ENCODE measurements at regions not wholly inside any gene's neighbourhood (a gene's known extent, or its start where the extent isn't known, plus 50 kb on each side); places are given as distances from the start of the nearest gene placed in this dataset.

- DNase-seq (ENCODE audit: low spot score): no peak
Observed at GRCh38 chr4:45358573-45359506, 632.5 kb upstream of the GNPDA2 start.

GRCh38 chr4:45353161-45353560 lies 626.8 kb upstream of the GNPDA2 start:
- no peak for DNase-seq (ENCODE audit: low spot score)

DNA sequence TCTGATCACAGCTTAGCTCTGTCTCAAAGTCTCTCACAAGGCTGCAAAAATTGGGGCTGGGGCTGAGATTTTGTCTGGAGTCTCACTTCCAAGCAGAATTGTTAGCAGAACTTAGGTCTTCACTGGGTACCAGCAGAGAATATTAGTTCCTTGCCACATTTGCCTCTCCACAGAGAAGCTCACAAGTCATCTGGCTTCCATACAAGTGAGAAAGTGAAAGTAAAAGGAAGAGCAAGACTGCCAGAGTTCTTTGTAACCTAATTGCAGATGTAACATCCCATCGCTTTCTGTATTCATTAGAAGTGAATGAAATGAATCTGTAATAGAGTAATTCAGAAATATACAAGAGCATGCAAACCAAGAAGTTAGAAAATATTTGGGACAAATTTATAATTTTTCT lies 624.1 kb upstream of the GNPDA2 start:
- peak; percentile 52 for DNase-seq (ENCODE audit: low spot score)

GRCh38 chr4:45349859-45350258 lies 623.5 kb upstream of the GNPDA2 start:
- no peak for DNase-seq (ENCODE audit: low spot score)

DNA sequence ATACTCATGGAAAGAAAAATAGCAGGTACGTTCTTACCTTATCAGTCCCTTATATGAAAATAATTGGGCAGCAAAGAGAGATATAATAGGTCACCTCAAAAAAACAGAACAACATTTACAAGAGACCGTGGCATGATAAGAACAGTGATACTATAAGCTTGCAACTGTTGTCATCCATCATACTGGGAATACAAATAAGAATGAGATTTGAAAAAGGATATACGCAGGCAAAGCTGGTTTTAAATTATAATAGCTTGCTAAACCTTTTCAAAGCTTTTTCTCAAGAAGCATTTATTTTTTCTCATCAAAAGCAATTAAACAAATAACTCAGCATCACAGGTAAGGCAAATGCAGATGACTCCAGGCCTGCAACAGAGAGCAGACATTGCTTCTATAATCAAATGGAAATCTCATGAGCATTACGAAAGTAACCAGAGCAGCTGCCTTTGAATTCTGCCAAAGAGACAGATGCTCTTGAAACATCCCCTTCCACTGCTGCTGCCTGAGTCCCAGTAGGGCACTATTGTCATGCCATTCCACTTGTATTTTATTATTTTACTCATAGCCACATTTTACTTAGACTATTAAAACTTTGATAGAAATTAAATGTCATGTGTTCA lies 620.6 kb upstream of the GNPDA2 start:
- DNase-seq (ENCODE audit: low spot score): no peak

- no peak for DNase-seq (ENCODE audit: low spot score)
Observed at GRCh38 chr4:45345558-45345957, 619.2 kb upstream of the GNPDA2 start.

GRCh38 chr4:45331802-45332201 lies 605.4 kb upstream of the GNPDA2 start:
- no peak for DNase-seq (ENCODE audit: low spot score)

GRCh38 chr4:45327544-45327943 lies 601.2 kb upstream of the GNPDA2 start:
- DNase-seq (ENCODE audit: low spot score): no peak

DNA sequence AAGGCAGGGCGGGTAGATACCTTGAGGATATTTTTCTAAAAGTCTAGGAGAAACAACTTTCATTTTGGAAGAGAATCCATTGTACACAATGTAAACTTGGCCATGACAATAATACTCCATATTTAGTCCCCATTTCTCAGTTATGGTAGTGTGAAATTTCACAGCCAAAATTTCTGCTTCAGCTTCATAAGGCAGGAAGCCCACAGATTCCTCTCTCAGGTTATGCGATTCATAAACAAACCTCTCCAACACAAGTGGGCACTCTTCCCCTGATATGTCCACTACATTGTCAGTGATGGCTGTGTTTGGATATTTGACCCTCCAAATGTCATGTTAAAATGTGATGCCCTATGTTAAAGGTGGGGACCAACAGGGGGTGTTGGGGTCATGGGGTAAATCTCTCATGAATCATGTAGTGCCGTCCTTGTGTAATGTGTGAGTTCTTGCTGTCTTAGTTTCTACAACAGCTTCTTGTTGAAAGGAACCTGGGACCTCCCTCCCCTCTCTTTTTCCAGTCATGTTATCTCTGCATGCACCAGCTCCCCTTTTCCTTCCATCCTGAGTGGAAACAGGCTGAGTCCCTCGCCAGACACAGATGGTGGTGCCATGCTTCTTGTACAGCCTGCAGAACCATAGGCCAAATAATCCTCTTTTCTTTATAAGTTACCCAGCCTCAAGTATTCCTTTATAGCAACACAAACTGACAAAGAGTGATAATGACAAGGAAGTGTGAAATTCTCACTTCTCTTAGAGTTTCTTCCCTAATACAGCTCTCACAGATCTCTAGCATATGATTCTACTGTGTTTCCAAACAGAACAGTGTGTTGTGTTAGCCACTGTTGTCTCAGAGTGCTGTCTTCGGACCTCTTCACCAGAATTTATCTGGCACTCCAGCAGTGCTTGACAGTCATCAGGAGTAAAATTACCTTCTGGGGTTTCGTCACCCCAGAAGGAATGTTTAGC lies 598.4 kb upstream of the GNPDA2 start:
- DNase-seq (ENCODE audit: low spot score): no peak

- DNase-seq (ENCODE audit: low spot score): no peak
Observed at GRCh38 chr4:45323453-45324058, 597.2 kb upstream of the GNPDA2 start.

DNA sequence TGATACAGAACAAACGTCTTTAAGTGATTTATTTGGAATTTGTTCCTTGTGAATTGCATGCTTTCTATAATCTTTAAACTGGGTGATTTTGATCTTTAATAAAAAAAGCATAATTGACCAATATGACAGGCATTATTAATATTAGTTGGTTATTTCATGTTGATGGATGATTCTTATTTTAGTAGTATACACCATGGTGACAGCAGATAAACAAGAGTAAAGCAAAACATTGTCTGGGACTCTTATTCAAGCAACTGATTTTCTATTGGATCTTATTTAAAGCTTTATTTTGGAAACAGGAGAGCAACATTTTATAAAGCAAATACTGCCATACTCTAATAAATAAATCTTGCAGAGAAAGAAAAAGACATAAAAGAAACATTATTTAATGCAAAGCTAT lies 591.4 kb upstream of the GNPDA2 start:
- DNase-seq (ENCODE audit: low spot score): no peak

DNA sequence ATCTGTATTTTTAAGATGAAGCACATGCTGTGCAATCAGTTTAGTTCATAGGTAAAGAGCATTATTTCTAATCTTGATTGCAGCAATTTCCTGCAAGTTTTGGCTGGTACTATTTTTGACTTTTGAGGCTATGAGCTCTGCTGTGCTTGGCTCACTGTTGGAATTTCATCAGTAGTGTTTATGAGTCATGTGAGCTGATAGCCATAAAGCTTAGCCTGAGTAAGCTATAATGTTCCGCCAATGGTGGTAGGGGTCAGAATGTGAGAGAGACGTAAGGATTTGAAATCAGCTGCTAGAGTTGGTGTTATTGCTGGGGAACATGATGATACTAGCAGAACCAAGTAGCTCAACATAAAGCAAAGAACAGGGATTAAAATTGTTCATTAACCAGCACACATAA lies 590.9 kb upstream of the GNPDA2 start:
- DNase-seq (ENCODE audit: low spot score): no peak

DNA sequence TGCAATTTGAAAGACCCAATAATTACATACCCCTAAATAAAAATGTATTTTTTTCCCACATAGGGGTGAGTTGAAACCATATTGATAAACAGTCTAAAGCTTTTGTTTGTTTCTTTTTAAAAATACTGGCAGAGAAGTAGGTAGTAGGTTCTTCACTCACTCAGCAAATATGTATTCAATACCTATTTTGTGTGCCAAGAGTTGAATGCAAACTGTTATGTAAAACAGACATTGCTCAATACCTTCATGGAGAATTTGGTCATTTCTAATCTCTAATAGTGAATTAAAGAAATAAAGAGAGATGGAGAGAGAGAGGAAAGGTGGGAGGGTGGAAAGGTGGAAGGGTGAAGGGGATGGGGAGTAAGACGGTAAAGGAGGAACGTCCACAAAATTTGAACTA lies 589.9 kb upstream of the GNPDA2 start:
- no peak for DNase-seq (ENCODE audit: low spot score)

DNA sequence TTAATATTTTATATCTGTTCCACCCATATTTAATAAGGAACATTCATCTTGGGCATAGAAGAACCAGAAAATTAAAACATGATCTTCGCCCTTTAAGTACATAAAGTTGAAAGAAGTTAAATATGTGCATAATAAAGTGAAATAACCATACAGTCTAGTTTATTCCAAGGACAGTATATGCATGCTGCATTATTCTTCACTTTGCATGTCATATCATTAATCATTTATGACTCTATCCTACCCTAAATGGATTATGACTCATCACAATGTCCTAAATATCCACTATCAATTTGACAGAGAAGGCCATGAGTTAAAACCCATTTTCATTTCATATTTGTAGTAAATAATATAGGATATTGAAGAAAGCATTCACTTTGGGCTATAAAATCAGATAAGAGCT lies 576.5 kb upstream of the GNPDA2 start:
- DNase-seq (ENCODE audit: low spot score): no peak

GRCh38 chr4:45294464-45294863 lies 568.1 kb upstream of the GNPDA2 start:
- DNase-seq (ENCODE audit: low spot score): no peak

GRCh38 chr4:45293335-45293734 lies 567.0 kb upstream of the GNPDA2 start:
- DNase-seq (ENCODE audit: low spot score): no peak

DNA sequence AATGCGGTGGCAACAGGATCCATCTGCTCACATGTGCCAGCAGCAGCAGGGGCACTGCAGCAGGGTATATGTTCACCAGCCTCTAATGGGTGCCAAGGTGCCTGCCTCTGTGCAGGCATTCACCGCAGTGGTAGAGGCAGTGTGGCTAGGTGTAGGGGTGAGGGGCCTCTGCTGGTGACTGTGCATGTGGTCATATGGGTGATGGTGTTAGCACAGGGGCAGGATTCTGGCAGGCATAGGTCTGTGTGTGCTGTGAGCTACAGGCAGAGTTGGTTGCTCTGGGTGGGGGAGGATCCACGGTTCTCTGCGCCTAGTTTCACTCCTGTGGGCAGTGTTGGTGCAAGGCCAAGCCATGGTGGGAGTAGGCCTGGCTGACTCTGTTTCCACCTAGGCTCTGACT lies 566.5 kb upstream of the GNPDA2 start:
- no peak for DNase-seq (ENCODE audit: low spot score)

- DNase-seq (ENCODE audit: low spot score): no peak
Observed at GRCh38 chr4:45284400-45285085, 558.2 kb upstream of the GNPDA2 start.

- no peak for DNase-seq (ENCODE audit: low spot score)
Observed at GRCh38 chr4:45283352-45283751, 557.0 kb upstream of the GNPDA2 start.

DNA sequence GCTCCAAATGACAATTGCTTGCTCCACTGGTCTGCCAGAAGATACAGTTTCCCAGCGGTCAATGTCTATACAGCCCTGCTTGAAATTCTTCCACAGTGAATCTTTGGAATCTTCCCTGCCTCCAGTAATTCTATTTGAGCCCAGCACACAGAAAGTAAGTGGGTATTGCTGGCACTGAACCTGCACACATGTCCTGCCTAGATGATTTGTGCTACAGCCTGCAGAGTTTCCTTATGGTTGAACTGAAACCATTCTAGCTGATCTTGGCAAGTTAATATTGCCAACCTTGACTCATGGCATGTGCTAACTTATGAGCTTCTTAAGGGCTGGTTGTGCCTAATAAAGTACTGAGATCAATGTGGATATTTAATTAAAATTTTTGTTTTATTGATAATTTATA lies 553.8 kb upstream of the GNPDA2 start:
- DNase-seq (ENCODE audit: low spot score): no peak

DNA sequence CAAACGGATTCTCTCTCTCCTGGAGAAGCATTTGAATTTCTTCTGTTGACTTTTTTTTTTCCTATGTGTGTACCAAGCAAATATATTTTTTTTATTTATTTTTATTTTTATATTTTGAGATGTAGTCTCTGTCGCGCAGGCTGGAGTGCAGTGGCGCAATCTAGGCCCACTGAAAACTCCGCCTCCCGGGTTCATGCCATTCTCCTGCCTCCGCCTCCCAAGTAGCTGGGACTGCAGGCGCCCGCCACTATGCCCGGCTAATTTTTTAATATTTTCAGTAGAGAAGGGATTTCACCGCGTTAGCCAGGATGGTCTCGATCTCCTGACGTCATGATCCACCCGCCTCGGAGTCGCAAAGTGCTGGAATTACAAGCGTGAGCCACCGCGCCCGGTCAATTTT lies 549.5 kb upstream of the GNPDA2 start:
- no peak for DNase-seq (ENCODE audit: low spot score)

All from globus pallidus (tissue), 1 donor.